Skeletal muscle satellite cell (primary cell): ENCODE measurements at regions not wholly inside any gene's neighbourhood (a gene's known extent, or its start where the extent isn't known, plus 50 kb on each side); places are given as distances from the start of the nearest gene placed in this dataset.

ENCODE experiments used
- H3K27me3 ChIP-seq: 2 replicates; pipeline ENCODE4 v1.7.0; 2013; ENCODE audit warnings: low read length; ENCODE audit not compliant: control insufficient read depth, insufficient read depth
- H3K36me3 ChIP-seq: 2 replicates; pipeline ENCODE4 v1.7.0; 2013; ENCODE audit warnings: mild to moderate bottlenecking, control low read depth, low read length; ENCODE audit not compliant: insufficient read depth
- H3K4me1 ChIP-seq: 2 replicates; pipeline ENCODE4 v1.7.0; 2013; ENCODE audit warnings: low read length; ENCODE audit not compliant: control insufficient read depth, insufficient read depth
- H3K4me2 ChIP-seq: 2 replicates; pipeline ENCODE4 v1.7.0; 2013; ENCODE audit warnings: mild to moderate bottlenecking, low read length
- H3K4me3 ChIP-seq: 2 replicates; pipeline ENCODE4 v1.7.0; 2013; ENCODE audit warnings: low read length
- H3K9ac ChIP-seq: 2 replicates; pipeline ENCODE4 v1.7.0; 2013; ENCODE audit warnings: mild to moderate bottlenecking, low read depth, low read length, moderate library complexity
- H3K9me3 ChIP-seq: replicated peaks from 2 replicates; pipeline ENCODE4 v1.7.0; 2013; ENCODE audit warnings: mild to moderate bottlenecking, control low read depth, low read length

- Histone ChIP-seq H3K4me3 (no peak overlapping the region), H3K36me3 (no peaks in the 10 kb centered on the region), H3K27me3 (no peaks in the 10 kb centered on the region), H3K9ac (no peak overlapping the region), H3K9me3 (no peaks in the 10 kb centered on the region), H3K4me1 (peaks cover 23% of the 10 kb centered on the region), H3K4me2 (peak overlapping the region; percentile 4)
These were observed 179.4 kb downstream of the ETS1 start for GRCh38 chr11:128407962-128408361.

- Histone ChIP-seq H3K4me3 (no peak overlapping the region), H3K9ac (no peak overlapping the region), H3K9me3 (no peaks in the 10 kb centered on the region), H3K27me3 (no peaks in the 10 kb centered on the region), H3K4me1 (peaks cover 23% of the 10 kb centered on the region), H3K36me3 (no peaks in the 10 kb centered on the region), H3K4me2 (no peak overlapping the region)
These were observed 181.4 kb downstream of the ETS1 start for GRCh38 chr11:128405714-128406662.

DNA sequence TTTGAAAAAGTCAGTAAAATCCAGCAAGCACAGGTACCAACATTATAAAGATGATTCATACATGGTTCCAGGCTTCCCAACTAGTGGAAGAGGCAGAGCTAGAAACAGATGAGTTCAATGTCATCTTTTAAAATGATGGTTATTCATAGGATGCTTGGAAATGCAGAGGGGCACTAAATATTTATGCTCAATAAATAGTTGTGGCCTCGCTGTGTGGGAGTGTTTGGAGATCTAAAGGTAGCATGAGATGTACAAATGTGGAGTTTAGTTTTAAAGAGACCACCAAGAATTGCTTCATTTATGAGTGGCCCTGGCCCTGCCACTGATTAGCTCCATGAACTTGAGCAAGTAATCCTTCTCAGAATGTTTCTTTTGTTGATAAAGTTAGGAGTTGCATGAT is 182.2 kb downstream of the ETS1 start:
- Histone ChIP-seq H3K4me1 (peaks cover 22% of the 10 kb centered on the region), H3K27me3 (no peaks in the 10 kb centered on the region), H3K9ac (no peak overlapping the region), H3K36me3 (no peaks in the 10 kb centered on the region), H3K9me3 (no peaks in the 10 kb centered on the region), H3K4me2 (no peak overlapping the region), H3K4me3 (no peak overlapping the region)

DNA sequence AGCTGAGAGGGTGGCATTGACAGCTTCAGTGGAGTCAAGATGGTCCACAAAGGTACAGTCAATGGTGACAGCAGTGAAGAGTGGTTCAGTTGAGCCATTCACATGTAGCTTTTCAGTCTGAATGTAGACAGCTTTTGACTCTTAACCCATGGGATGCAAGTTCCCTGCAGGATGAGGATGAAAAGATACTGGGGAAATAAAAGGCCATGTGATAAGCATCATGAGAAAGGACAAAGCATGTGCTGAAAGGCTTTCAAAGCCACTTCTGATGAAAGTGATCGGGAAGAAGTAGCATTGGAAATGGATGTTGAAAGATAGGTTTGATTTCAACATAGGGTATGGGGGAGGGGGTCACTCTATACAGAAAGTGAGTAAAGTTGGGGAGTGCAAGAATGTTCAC is 182.9 kb downstream of the ETS1 start:
- H3K27me3 ChIP-seq = no peaks in the 10 kb centered on the region
- no peak overlapping the region for H3K4me3 ChIP-seq
- H3K9ac ChIP-seq = no peak overlapping the region
- H3K9me3 ChIP-seq = no peaks in the 10 kb centered on the region
- peaks cover 20% of the 10 kb centered on the region for H3K4me1 ChIP-seq
- H3K36me3 ChIP-seq = no peaks in the 10 kb centered on the region
- no peak overlapping the region for H3K4me2 ChIP-seq

DNA sequence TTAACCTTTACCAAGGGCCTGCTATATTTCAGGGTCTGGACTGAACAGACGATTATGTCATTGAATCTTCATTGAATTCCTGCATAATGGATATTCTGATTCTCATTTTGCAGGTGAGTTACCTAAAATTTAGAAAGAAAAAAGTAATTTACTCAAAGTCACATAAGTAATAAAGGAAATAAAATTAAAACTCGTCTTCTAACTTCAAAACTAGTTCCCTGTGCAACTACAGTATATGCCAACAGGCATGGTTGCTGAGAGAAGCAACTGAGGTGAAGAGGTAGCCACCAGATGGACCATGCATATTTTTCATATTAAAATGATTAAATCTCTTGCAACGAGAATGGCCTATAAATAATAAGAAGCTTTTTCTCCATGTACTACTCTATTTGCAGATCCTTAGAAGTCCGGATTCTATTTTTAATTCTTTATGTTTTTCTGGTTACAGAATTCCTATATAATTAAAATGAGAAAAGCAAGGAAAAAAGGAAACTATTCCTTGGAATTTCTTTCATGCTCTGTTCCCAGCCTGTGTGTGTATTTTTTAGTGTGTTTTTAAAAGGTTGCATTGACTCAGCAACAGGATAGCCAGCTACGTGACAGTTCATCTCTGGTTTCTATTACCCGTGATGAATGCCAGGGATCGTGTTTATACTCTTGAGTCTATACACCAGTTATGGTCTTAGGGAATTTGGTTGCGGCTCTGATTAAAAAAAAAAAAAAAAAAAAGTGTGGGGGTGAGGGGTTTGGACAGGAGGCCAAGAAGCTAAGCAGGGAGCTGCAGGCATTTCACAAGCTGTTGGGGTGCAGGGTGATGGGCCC is 186.8 kb downstream of the ETS1 start:
- Histone ChIP-seq H3K27me3 (no peaks in the 10 kb centered on the region), H3K4me3 (no peak overlapping the region), H3K4me1 (peaks cover 6% of the 10 kb centered on the region), H3K9me3 (no peaks in the 10 kb centered on the region), H3K4me2 (no peak overlapping the region), H3K36me3 (no peaks in the 10 kb centered on the region), H3K9ac (no peak overlapping the region)

DNA sequence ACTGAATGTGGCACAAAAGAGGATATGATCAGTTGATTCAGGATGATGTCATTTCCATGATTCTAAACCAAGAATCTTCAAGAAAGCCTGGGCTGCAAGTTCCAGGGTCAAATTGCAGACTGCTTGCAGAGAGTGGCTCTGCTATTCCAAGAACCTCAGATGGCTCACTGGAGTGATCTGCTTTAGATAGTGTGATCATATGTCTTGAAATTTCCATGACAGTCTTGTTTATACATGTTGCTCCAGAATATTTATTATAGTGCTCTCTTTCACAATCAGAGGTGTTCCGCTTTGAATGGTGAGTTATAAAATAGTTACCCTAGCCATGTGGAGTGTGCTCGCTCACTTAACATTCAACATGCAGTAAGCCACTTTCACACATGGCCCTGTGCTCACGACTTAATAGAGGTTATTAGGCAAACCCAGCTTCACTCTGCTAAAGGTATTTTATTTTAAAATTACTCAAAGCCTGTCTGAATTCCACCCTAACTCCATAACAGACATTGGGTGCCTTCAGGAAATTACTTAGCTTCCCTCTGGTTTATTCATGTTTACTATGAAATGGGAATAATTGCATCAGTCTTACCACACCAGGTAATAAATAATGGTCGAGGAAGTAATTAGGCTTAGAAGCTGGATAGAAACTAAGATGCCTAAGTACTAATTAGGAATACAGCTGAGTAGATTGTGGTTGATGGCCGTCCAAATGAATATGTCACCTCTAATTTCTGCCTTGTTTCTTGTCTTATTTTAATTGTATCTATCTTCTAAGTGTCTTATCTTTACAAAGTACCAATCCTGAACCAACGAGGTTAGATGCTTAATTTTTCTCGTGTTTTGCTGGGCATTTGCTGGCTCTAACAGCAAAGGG is 187.9 kb downstream of the ETS1 start:
- no peak overlapping the region for H3K4me2 ChIP-seq
- H3K4me3 ChIP-seq = no peak overlapping the region
- peaks cover 6% of the 10 kb centered on the region for H3K4me1 ChIP-seq
- no peaks in the 10 kb centered on the region for H3K9me3 ChIP-seq
- H3K9ac ChIP-seq = no peak overlapping the region
- H3K27me3 ChIP-seq = no peaks in the 10 kb centered on the region
- no peaks in the 10 kb centered on the region for H3K36me3 ChIP-seq

DNA sequence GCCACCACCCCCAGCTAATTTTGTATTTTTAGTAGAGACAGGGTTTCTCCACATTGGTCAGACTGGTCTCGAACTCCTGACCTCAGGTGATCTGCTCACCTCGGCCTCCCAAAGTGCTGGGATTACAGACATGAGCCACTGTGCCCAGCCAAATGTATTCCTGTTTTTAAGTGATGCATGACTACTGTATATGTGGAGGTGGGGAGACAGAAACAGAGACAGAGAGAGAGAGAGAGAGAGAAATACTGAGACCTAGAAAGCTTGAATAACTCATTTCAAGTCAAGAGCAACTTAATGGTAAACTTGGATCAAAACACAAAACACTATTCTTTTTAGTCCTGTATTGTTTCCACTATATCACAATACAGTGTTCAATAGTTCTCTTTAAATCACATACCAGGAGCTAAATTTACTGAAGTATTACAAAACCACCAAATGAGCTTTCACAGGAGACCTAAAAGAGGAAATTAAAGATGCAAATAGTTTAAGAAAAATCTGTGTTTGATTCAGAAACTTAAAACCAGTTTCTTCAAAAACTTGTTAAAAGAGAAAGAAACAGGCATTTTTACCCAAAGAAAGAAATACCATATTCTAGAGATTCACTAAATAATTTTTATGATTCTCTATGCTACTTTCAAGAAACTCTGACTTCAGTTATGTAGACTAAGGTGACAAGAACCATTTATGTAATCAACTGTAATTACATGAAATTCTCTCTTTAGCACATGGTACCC is 188.7 kb downstream of the ETS1 start:
- Histone ChIP-seq H3K27me3 (no peaks in the 10 kb centered on the region), H3K36me3 (no peaks in the 10 kb centered on the region), H3K9ac (no peak overlapping the region)

DNA sequence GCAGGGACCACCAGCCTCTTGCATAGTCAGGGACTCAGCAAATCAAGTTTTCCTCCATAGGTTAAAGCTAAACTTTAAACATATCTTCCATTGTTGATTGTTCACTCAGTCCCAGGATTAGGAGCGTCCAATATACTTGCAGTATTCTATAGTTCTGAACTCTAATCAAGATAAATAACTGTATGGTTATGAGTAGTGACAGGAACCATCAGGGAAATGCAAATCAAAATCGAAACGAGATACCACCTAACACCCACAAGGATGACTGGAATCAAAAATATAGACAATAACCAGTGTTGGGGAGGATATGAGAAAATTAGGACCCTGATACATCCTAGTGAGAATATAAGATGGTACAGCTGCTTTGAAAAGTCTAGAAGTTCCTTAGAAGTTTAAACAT is 190.0 kb downstream of the ETS1 start:
- peaks cover 6% of the 10 kb centered on the region for H3K4me1 ChIP-seq
- H3K9me3 ChIP-seq = no peaks in the 10 kb centered on the region
- H3K27me3 ChIP-seq = no peaks in the 10 kb centered on the region
- H3K4me2 ChIP-seq = no peak overlapping the region
- H3K9ac ChIP-seq = no peak overlapping the region
- no peaks in the 10 kb centered on the region for H3K36me3 ChIP-seq
- no peak overlapping the region for H3K4me3 ChIP-seq

More for the DNA sequence above, 188.7 kb downstream of the ETS1 start:
- no peak overlapping the region for H3K4me2 ChIP-seq
- no peaks in the 10 kb centered on the region for H3K9me3 ChIP-seq
- H3K4me3 ChIP-seq = no peak overlapping the region
- H3K4me1 ChIP-seq = peaks cover 6% of the 10 kb centered on the region

DNA sequence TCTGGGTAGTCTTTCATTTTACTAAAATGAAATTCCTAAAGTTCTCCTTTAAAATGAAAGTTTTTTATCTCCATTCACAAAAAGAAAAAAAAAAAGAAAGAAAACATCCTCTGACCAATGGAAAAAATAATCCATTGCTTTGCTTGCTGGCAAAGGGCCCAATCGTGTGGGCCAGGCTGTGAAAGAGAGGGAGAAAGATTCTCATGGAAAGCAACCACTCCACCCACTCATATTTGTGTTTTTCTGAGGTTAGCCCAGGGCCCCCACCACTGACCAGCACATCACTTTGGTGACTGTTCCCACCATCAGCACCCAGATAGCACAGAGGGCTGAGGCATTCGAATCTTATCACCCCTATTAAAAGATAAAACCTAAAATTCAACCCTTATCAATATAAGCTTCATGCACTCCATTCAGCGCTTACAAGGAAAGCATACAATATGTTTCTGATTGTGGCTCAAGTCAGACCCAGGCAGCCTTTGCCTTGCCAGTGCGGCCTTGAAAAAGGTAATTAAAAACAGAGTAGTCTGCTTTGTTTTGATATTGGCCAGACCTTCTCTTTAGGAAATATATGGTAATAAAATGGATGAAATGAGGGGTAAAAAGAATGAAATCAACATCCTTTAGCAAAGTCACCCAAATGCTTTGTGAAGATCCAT is 192.8 kb downstream of the ETS1 start:
- H3K4me2 ChIP-seq = no peak overlapping the region
- H3K4me3 ChIP-seq = no peak overlapping the region
- no peaks in the 10 kb centered on the region for H3K27me3 ChIP-seq
- no peak overlapping the region for H3K9ac ChIP-seq
- no peaks in the 10 kb centered on the region for H3K36me3 ChIP-seq
- peaks cover 3% of the 10 kb centered on the region for H3K4me1 ChIP-seq
- no peaks in the 10 kb centered on the region for H3K9me3 ChIP-seq

- no peaks in the 10 kb centered on the region for H3K36me3 ChIP-seq
- no peak overlapping the region for H3K4me3 ChIP-seq
- H3K27me3 ChIP-seq = no peaks in the 10 kb centered on the region
- no peaks in the 10 kb centered on the region for H3K9me3 ChIP-seq
- no peak overlapping the region for H3K9ac ChIP-seq
- no peaks in the 10 kb centered on the region for H3K4me1 ChIP-seq
- no peak overlapping the region for H3K4me2 ChIP-seq
These were observed 195.1 kb downstream of the ETS1 start for GRCh38 chr11:128392259-128392658.
